BJ (cell line): ENCODE measurements at regions not wholly inside any gene's neighbourhood (a gene's known extent, or its start where the extent isn't known, plus 50 kb on each side); places are given as distances from the start of the nearest gene placed in this dataset.

Experiments
- CTCF ChIA-PET: fragments of 350-600 bp; formaldehyde crosslinking; extraction: SDS; loops from one replicate; lab custom pipeline; 2021; ENCODE audit warnings: antibody characterized with exemption, inconsistent platforms; lab: Yijun Ruan, JAX
- POLR2A ChIA-PET: fragments of 300-600 bp; sonication (Branson Sonifier 250); formaldehyde crosslinking; extraction: SDS; loops from one replicate; lab custom pipeline; 2021; ENCODE audit warnings: antibody characterized with exemption; lab: Charles Lee
- DNase-seq: peaks from one replicate; pipeline ENCODE4 v3.0.0-alpha.2; 2011; ENCODE audit warnings: low read depth
- H3K27me3 ChIP-seq: 2 replicates; pipeline ENCODE4 v1.6.0; 2011; ENCODE audit warnings: low read length; ENCODE audit not compliant: control insufficient read depth, insufficient read depth
- H3K36me3 ChIP-seq: 2 replicates; pipeline ENCODE4 v1.5.1; 2011; ENCODE audit warnings: low read length; ENCODE audit not compliant: control insufficient read depth, insufficient read depth
- H3K4me3 ChIP-seq: 2 replicates; pipeline ENCODE4 v1.5.1; 2011; ENCODE audit warnings: low read depth, mild to moderate bottlenecking, control low read depth, low read length
- CTCF ChIP-seq: IDR thresholded peaks from 2 replicates; pipeline ENCODE4 v1.5.1; 2011; ENCODE audit warnings: low read depth, mild to moderate bottlenecking, control low read depth, inconsistent platforms, low read length, moderate library complexity; ENCODE audit not compliant: insufficient read depth

- H3K4me3 ChIP-seq = no peak overlapping the region
- no peak for DNase-seq
- TF ChIP-seq CTCF = no peak
- CTCF ChIA-PET = no interaction called here
- POLR2A ChIA-PET = no interaction called here
- no peaks in the 10 kb centered on the region for H3K36me3 ChIP-seq
- no peaks in the 10 kb centered on the region for H3K27me3 ChIP-seq
These were observed 1504.4 kb upstream of the ZEB2 start for GRCh38 chr2:146024212-146024743.

DNA sequence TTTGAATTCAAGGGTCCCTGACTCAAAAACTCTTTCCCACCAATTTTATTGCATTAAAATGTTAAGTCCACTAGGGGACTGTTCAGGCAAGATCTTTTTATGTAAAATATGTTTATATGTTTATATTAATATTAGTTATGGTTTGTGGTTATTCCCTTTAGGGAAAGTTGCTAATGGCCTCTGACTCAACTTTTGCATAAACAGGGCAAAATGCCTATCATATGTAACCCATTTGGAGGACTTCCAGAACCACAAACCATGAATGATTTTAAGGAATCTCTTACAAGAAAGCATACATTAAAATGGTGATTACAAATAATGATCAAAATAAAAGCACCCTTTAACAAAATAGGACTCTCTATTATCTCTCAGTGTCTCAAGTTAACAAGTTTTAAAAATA is 1484.5 kb upstream of the ZEB2 start:
- H3K4me3 ChIP-seq = no peak overlapping the region
- no peaks in the 10 kb centered on the region; the same call in 1 of the 2 replicates for H3K27me3 ChIP-seq
- ChIA-PET CTCF (no interaction called here), POLR2A (no interaction called here)
- TF ChIP-seq CTCF = no peak
- no peaks in the 10 kb centered on the region for H3K36me3 ChIP-seq
- DNase-seq = peak; percentile 6

DNA sequence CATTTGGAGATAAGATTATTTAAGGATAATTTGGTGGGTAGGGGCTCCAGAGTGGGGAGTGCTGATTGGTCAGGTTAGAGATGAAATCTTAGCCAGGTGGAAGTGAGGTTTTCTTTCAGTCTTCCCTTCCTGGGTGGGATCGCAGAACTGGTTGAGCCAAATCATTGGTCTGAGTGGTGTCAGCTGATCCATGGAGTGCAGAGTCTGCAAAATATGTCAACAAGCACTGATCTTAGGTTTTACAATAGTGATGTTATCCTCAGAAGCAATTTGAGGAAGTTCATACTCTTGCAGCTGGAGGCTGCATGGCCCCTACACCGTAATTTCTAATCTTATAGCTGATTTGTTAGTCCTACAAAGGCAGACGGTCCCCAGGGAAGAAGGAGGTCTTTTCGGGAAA is 1483.4 kb upstream of the ZEB2 start:
- DNase-seq = no peak
- Histone ChIP-seq H3K36me3 (no peaks in the 10 kb centered on the region), H3K27me3 (no peaks in the 10 kb centered on the region; the same call in 1 of the 2 replicates), H3K4me3 (no peak overlapping the region)
- CTCF ChIA-PET = no interaction called here
- POLR2A ChIA-PET = no interaction called here
- no peak for TF ChIP-seq CTCF

DNA sequence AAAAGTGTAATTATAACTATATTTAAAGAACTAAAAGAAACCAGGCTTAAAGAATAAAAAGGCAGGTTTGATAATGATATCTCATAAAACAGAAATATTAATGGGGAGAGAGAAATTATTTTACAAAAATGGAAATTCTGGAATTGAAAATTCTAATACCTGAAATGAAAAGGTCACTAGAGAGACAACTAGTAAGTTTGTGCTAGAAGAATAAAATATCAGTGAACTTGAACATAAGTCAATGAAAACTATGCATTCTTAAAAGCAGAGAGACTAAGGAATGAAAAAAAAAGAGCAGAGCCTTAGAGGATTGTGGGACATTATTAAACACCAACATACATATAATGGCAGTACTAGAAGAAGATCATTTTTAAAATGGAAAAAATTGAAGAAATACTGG is 1475.0 kb upstream of the ZEB2 start:
- POLR2A ChIA-PET = no interaction called here
- no peaks in the 10 kb centered on the region for H3K36me3 ChIP-seq
- no peak for TF ChIP-seq CTCF
- CTCF ChIA-PET = no interaction called here
- DNase-seq = no peak
- no peak overlapping the region for H3K4me3 ChIP-seq
- no peaks in the 10 kb centered on the region for H3K27me3 ChIP-seq

GRCh38 chr2:145992572-145992971 is 1472.7 kb upstream of the ZEB2 start:
- CTCF ChIA-PET = no interaction called here
- DNase-seq = no peak
- POLR2A ChIA-PET = no interaction called here
- H3K27me3 ChIP-seq = no peaks in the 10 kb centered on the region
- no peak overlapping the region for H3K4me3 ChIP-seq
- H3K36me3 ChIP-seq = no peaks in the 10 kb centered on the region
- TF ChIP-seq CTCF = no peak
